CD14-positive monocyte (primary cell): ENCODE measurements at regions not wholly inside any gene's neighbourhood (a gene's known extent, or its start where the extent isn't known, plus 50 kb on each side); places are given as distances from the start of the nearest gene placed in this dataset.

Experiments
- DNase-seq, 3 donors: peaks; one replicate each; pipeline ENCODE4 v3.0.0-alpha.2; 2011 to 2022
- H2AFZ ChIP-seq: 2 replicates; pipeline ENCODE4 v1.6.0; 2012; ENCODE audit warnings: mild to moderate bottlenecking, low read depth, low read length, inconsistent platforms; ENCODE audit not compliant: insufficient read depth, poor library complexity, severe bottlenecking
- H3K27ac ChIP-seq, 2 donors: 1 replicate in 1 of 2; 2 replicates in 1 of 2; pipeline ENCODE4 v1.5.1; 2012 to 2013; ENCODE audit warnings: low read length in 2 of 2, control low read depth in 1 of 2, inconsistent platforms in 1 of 2, low read depth in 1 of 2, mild to moderate bottlenecking in 1 of 2
- H3K27me3 ChIP-seq, 2 donors: one replicate each; pipeline versions ENCODE4 v1.6.0 to v1.6.1; 2011 to 2013; ENCODE audit warnings: low read length in 2 of 2; ENCODE audit not compliant: control insufficient read depth in 2 of 2, insufficient read depth in 2 of 2
- H3K36me3 ChIP-seq, 2 donors: replicated peaks in 1 of 2; 1 replicate in 1 of 2; 2 replicates in 1 of 2; pipeline versions ENCODE4 v1.5.1 to v1.6.1; 2012 to 2013; ENCODE audit warnings: low read length in 2 of 2, control low read depth in 1 of 2, inconsistent platforms in 1 of 2, mild to moderate bottlenecking in 1 of 2; ENCODE audit not compliant: insufficient read depth in 2 of 2, control insufficient read depth in 1 of 2
- H3K4me1 ChIP-seq, 2 donors: 1 replicate in 1 of 2; 2 replicates in 1 of 2; pipeline versions ENCODE4 v1.5.1 to v1.6.1; 2012 to 2013; ENCODE audit warnings: low read length in 2 of 2, control low read depth in 1 of 2, inconsistent platforms in 1 of 2, mild to moderate bottlenecking in 1 of 2, moderate library complexity in 1 of 2; ENCODE audit not compliant: insufficient read depth in 2 of 2, control insufficient read depth in 1 of 2
- H3K4me2 ChIP-seq: replicated peaks from 2 replicates; pipeline ENCODE3; 2012; ENCODE audit warnings: low read length, moderate library complexity, mild to moderate bottlenecking; ENCODE audit not compliant: poor library complexity, severe bottlenecking; ENCODE audit errors: extremely low read depth
- H3K4me3 ChIP-seq, 3 experiments: fragments of 200-600 bp in 1 of 3; sonication (generic) in 1 of 3; replicated peaks in 1 of 3; 1 replicate in 2 of 3; 2 replicates in 1 of 3; pipeline ENCODE4 v1.5.1; 2011 to 2013; ENCODE audit warnings: low read length in 3 of 3, mild to moderate bottlenecking in 3 of 3, control low read depth in 2 of 3, low read depth in 2 of 3, inconsistent platforms in 1 of 3, moderate library complexity in 1 of 3
- H3K79me2 ChIP-seq: 2 replicates; pipeline ENCODE4 v1.6.0; 2012; ENCODE audit warnings: mild to moderate bottlenecking, control low read depth, inconsistent platforms, low read length, moderate library complexity; ENCODE audit not compliant: insufficient read depth
- H3K9ac ChIP-seq: 2 replicates; pipeline ENCODE4 v1.6.0; 2017; ENCODE audit warnings: low read length, mild to moderate bottlenecking; ENCODE audit not compliant: insufficient read depth, poor library complexity, severe bottlenecking
- H3K9me3 ChIP-seq, 2 donors: replicated peaks in 1 of 2; 1 replicate in 1 of 2; 2 replicates in 1 of 2; pipeline versions ENCODE4 v1.5.1 to v1.6.1; 2012 to 2013; ENCODE audit warnings: low read length in 2 of 2, control low read depth in 1 of 2; ENCODE audit not compliant: control insufficient read depth in 1 of 2, insufficient read depth in 1 of 2
- H4K20me1 ChIP-seq: 2 replicates; pipeline ENCODE4 v1.6.0; 2012; ENCODE audit warnings: mild to moderate bottlenecking, low read length, control low read depth, moderate library complexity; ENCODE audit not compliant: insufficient read depth
- H3K27ac Mint-ChIP-seq, 7 donors: one replicate each; pipeline ENCODE4 v1.8.0; 2020; ENCODE audit warnings: mild to moderate bottlenecking in 7 of 7, mixed read lengths in 7 of 7, moderate library complexity in 6 of 7, inconsistent platforms in 2 of 7
- H3K27me3 Mint-ChIP-seq, 3 donors: one replicate each; pipeline ENCODE4 v1.8.0; 2021 to 2022; ENCODE audit warnings: low read depth in 3 of 3, mild to moderate bottlenecking in 3 of 3, mixed read lengths in 3 of 3, moderate library complexity in 3 of 3, inconsistent platforms in 1 of 3
- H3K36me3 Mint-ChIP-seq, 2 donors: one replicate each; pipeline ENCODE4 v1.8.0; 2020; ENCODE audit warnings: mixed read lengths in 2 of 2, inconsistent platforms in 1 of 2, mild to moderate bottlenecking in 1 of 2
- H3K4me1 Mint-ChIP-seq: one replicate; pipeline ENCODE4 v1.8.0; 2020; ENCODE audit warnings: mild to moderate bottlenecking, mixed read lengths
- H3K4me3 Mint-ChIP-seq, 2 donors: one replicate each; pipeline ENCODE4 v1.8.0; 2020; ENCODE audit warnings: mild to moderate bottlenecking in 2 of 2, mixed read lengths in 2 of 2, moderate library complexity in 1 of 2
- H3K9me3 Mint-ChIP-seq, 7 donors: one replicate each; pipeline ENCODE4 v1.8.0; 2020 to 2022; ENCODE audit warnings: mixed read lengths in 7 of 7, mild to moderate bottlenecking in 6 of 7, moderate library complexity in 6 of 7, inconsistent platforms in 2 of 7
- WGBS: methylation state at CpG from one replicate; pipeline ENCODE4 v1.1.5; 2013; ENCODE audit warnings: missing lambda C conversion rate; ENCODE audit not compliant: insufficient coverage; 5-methylcytosine and 5-hydroxymethylcytosine counted together
- intact Hi-C, 2 donors: fragments of 100-400 bp; cut with micrococcal nuclease; formaldehyde crosslinking; loops; one replicate each; pipeline versions ENCODE4 v1.15.0 to v1.15.1; 2023
- TF ChIP-seq, protein P1 (sequence below): fragments of 200-600 bp; IDR thresholded peaks from one replicate; pipeline ENCODE4 v1.8.0; 2022; ENCODE audit warnings: antibody characterized with exemption, mild to moderate bottlenecking

DNA sequence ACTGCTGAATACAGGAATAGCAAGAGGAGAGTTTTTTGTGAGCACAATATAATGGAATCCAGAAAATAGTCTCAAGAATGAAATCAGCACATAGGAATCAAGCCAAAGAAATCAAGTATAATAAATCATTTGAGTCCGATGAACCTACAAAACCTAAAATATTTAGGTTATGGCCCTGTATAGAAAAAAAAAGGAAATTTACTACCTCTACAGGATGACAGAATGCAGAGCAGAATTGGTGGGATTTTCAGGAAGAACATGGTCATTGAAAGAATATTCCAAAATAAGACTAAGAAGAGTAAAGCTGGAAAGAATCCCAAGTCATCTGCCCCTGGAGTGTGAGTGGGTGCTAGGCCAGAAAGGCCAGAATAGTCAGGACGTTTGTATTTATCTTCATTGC is 1041.2 kb upstream of the CDH2 start:
- H3K36me3 ChIP-seq: no peaks in the 10 kb centered on the region
- no peak overlapping the region for H3K27ac ChIP-seq
- WGBS: no CpG with 5 or more reads among the region's 2 CpGs
- Mint-ChIP-seq H3K9me3 (peaks cover 3 to 11% (median 8%) of the 10 kb centered on the region in 7 donors), H3K27ac (no peak overlapping the region), H3K4me3 (no peak overlapping the region), H3K36me3 (no peaks in the 10 kb centered on the region), H3K4me1 (no peaks in the 10 kb centered on the region), H3K27me3 (peaks cover 0 to 2% (median 0%) of the 10 kb centered on the region in 3 donors)
- no peak overlapping the region for H3K4me3 ChIP-seq
- TF ChIP-seq, protein P1, sequence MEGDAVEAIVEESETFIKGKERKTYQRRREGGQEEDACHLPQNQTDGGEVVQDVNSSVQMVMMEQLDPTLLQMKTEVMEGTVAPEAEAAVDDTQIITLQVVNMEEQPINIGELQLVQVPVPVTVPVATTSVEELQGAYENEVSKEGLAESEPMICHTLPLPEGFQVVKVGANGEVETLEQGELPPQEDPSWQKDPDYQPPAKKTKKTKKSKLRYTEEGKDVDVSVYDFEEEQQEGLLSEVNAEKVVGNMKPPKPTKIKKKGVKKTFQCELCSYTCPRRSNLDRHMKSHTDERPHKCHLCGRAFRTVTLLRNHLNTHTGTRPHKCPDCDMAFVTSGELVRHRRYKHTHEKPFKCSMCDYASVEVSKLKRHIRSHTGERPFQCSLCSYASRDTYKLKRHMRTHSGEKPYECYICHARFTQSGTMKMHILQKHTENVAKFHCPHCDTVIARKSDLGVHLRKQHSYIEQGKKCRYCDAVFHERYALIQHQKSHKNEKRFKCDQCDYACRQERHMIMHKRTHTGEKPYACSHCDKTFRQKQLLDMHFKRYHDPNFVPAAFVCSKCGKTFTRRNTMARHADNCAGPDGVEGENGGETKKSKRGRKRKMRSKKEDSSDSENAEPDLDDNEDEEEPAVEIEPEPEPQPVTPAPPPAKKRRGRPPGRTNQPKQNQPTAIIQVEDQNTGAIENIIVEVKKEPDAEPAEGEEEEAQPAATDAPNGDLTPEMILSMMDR: no peak
- no peak overlapping the region for H2AFZ ChIP-seq
- H3K9me3 ChIP-seq: peaks cover 0 to 4% of the 10 kb centered on the region in 2 donors
- no peaks in the 10 kb centered on the region for H3K79me2 ChIP-seq
- intact Hi-C loops: no loop called here
- no peaks in the 10 kb centered on the region for H3K27me3 ChIP-seq
- H3K4me2 ChIP-seq: no peak overlapping the region
- H4K20me1 ChIP-seq: no peaks in the 10 kb centered on the region
- DNase-seq: no peak
- H3K9ac ChIP-seq: no peak overlapping the region
- H3K4me1 ChIP-seq: no peaks in the 10 kb centered on the region

DNA sequence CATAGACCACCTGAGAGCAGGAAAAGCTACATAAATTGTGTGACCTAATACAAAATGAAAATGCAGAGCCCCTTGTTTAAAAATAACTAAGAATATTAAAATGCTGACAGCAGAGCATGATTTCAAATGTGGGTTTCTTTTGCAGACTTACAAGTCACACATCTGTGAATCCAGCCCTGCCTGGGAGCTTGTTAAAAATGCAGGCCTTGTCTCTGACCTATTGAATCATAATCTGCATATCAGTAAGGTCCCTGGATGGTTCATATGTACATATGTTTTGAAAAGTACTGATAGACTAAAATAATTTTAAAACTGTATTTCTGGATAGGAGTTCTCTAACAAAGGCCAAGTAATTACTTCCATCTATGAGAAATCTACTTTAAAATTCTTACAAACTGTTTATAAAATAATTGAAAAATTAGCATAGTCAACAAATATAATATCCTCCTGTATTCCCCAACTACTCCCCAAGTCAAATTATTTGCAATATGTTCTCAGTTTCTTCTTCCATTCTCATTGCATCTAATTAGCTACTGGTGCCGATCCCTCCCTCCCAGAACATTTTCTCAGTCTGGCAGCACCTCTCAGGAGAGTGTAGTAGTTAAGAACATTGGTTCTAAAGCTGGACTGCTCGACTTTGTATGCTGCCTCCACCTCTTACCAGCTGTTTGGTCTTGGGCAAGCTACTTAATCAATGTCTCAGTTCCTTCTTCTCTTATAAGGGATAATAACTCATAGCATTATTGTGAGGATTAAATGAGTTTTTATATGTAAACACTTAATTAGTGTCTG is 1040.4 kb upstream of the CDH2 start:
- H3K27ac ChIP-seq: no peak overlapping the region
- no peaks in the 10 kb centered on the region for H3K79me2 ChIP-seq
- no peaks in the 10 kb centered on the region for H3K27me3 ChIP-seq
- Mint-ChIP-seq H3K9me3 (peaks cover 3 to 13% (median 8%) of the 10 kb centered on the region in 7 donors), H3K27ac (no peak overlapping the region), H3K4me3 (no peak overlapping the region), H3K27me3 (peaks cover 0 to 2% (median 0%) of the 10 kb centered on the region in 3 donors), H3K4me1 (no peaks in the 10 kb centered on the region), H3K36me3 (no peaks in the 10 kb centered on the region)
- no peak overlapping the region for H3K4me2 ChIP-seq
- H3K9me3 ChIP-seq: peaks cover 0 to 4% of the 10 kb centered on the region in 2 donors
- no peaks in the 10 kb centered on the region for H4K20me1 ChIP-seq
- no peaks in the 10 kb centered on the region for H3K36me3 ChIP-seq
- no peak for DNase-seq
- no peak overlapping the region for H3K4me3 ChIP-seq
- no peak overlapping the region for H3K9ac ChIP-seq
- TF ChIP-seq, protein P1: no peak
- H3K4me1 ChIP-seq: no peaks in the 10 kb centered on the region
- H2AFZ ChIP-seq: no peak overlapping the region
- WGBS: no CpG with 5 or more reads among the region's 2 CpGs
- intact Hi-C loops: no loop called here
